GM19467 (cell line): ENCODE measurements at regions not wholly inside any gene's neighbourhood (a gene's known extent, or its start where the extent isn't known, plus 50 kb on each side); places are given as distances from the start of the nearest gene placed in this dataset.
"Not testable (repeated sequence)": the region's sequence is repeated elsewhere in the genome, so short reads cannot be mapped to it uniquely, and the experiment has no call there.

Experiments used
- ATAC-seq: cut with Tn5 transposase; IDR thresholded peaks from one replicate; pipeline ENCODE4 v1.9.1; 2021; ENCODE audit warnings: mild to moderate bottlenecking, moderate library complexity; ENCODE audit not compliant: unreplicated experiment

DNA sequence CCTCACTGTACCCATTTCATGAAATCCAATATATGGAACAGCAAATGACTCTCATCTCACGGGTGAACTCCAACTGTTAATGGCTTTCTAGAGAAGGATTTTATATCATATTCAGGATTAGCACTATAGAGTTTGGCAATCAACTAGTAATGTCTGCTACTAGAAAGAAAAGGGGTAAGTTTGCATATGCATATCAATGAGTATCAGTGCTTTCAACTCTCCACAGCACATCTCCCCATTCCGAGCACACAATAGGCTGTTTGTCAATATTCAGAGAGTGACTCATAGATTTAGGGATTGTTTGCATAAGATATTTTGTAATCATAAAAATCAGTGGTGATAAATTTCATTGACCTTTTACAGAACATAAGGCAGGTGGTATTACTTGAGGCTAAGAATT lies 163.2 kb upstream of the LMCD1 start:
- ATAC-seq, result no peak

DNA sequence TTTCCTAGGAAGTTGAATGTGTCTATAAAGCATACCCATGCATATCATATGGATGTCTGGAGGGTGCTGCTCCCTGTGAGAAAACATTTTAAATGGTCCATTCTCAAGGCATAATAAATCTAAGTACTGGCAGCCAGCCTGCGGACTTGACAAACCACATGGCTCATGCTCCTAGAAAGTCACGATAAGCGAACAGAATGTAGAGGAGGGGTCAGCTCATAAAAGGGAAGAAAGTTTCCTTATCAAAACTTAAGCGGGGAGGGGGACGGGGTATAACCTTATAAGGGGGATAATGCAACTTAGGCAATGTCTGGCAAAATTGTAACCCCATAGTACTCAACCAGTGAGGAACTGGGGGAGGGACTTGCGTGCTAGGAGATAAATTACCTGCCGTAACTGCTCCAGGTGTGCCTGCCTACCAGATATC lies 159.8 kb upstream of the LMCD1 start:
- ATAC-seq, result no peak

DNA sequence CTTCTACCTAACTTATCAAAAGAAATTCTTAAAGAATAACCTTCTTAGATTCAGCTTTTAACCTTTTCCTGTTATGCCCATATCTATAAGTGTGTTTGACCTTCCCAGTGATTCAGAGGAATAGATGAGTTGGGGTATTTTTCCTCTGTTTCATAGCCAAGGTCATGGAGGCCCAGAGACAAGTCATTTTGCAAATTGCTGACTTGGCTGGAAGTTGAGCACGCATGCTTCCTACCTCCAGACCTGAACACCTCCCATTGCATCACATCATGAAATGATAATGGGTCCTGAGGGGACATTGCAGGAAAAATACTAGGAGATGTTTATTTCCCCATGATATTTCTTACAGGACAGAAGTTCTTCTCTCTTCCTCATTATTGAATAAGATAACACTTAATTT lies 158.6 kb upstream of the LMCD1 start:
- ATAC-seq, result no peak

DNA sequence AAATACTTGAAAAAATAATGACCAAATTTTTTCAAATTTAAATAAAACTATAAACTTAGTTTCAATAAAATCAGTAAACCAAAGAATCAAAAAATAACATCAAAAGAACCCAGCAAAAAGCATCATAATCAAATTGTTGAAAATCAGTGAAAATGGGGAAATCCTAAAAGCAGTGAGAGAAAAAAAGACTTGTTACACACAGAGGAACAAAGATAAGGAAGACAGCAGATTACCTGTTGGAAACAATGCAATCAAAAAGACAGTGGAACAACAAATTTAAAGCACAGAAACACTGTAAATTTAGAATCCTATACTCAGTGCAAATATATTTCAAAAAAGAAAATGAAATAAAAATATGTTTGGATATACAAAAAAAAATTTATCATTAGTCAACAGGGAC lies 156.2 kb upstream of the LMCD1 start:
- no peak for ATAC-seq

DNA sequence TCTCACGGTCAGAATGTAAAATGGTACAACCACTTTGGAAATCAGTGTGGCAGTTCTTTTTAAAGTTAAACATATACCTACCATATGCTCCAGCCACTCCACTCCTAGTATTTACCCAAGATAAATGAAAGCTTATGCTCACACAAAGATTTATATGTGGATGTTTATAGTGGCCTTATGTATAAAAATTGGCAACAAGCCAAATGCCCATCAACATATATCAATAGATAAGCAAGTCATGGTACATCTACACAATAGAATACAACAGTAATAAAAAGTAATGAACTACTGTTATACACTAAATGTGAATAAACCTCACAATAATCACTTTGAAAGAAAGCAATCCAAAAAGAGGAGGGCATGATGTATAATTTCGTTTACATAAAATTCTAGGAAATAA lies 153.5 kb upstream of the LMCD1 start:
- no peak for ATAC-seq

DNA sequence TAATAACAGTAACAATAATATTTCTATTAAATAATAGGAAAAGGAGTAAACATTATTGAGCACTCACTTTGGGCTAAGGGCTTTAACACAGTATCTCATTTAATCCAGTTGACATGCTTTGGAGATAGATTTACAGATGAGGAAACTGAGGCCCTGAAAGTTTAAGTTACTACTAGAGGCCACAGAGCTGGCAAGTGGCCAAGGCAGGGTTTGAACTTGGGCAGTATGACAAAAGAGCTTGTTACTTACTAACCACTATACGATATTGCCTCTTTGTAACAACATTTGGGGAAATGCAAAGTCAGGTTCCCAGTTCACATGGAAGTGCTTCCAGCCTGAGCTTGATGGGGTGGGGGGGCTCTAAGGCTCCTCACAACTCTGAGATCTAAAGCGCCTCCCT lies 149.1 kb upstream of the LMCD1 start:
- ATAC-seq, result no peak

DNA sequence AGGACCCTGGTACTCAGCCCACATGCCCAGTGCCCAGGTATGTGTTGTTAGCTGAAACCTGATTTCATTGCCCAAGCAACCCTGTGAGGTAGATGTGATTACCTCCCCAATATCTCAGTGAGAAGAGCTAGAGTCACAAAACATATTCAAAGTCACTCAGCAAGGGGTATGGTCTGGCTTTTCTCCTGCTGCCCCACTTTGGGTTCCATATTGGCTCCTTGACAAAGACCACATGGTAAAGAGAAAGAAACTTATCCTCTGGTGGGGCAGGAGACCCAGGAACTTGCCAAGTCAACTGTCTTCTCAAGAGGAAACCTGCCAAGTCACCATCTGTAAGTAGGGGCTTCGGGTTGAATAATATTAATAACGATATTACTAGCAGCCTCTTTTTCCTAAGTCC lies 148.3 kb upstream of the LMCD1 start:
- no peak for ATAC-seq

DNA sequence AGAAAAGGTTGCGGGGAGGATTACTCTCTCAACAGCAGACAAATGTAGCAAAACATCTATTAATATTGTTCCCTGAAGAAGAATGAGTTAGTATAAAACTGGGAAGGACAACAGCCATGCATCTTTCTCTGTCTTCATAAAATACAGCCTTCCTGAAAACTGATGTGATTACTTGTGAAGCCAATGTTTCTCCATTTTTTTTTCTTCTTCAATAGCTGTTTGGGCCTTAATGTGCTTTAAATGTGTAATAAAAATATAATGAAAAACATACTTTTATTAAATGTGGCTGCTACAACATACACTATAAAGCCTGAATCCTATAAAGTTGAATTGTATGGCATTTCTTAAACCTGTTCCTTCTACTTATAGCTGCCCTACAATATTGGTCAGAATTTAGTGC lies 146.3 kb upstream of the LMCD1 start:
- ATAC-seq, result no peak

DNA sequence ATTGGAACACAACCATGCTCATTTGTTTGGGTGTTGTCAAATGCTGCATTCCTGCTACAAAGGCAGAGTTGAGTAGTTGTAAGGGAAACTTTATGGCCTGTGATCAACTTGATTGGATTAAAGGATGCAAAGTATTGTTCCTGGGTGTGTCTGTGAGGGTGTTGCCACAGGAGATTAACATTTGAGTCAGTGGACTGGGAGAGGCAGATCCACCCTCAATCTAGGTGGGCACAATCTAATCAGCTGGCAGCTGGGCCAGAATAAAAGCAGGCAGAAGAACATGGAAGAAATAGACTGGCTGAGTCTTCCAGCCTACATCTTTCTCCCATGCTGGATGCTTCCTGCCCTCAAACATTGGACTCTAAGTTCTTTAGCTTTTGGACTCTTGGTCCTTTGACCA lies 145.6 kb upstream of the LMCD1 start:
- not testable (repeated sequence) for ATAC-seq

DNA sequence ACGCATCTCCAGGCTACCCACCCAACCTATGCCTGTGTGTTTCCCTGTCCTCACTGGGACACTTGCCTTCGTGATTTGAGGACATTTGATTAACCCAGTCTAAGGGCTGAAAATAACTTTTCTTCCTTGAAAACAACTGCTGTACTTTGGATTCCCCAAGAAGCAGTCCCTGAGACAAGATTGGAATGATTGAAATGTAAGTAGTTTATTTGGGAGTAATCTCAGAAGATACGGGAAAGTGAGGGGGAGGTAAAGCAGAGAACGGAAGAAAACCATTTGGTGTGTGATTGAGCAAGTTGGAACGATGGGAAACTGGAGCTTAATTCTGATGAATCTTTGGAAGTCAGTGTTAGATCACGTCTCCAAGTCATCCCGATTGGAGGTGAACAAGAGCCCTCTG lies 143.8 kb upstream of the LMCD1 start:
- ATAC-seq, result no peak

DNA sequence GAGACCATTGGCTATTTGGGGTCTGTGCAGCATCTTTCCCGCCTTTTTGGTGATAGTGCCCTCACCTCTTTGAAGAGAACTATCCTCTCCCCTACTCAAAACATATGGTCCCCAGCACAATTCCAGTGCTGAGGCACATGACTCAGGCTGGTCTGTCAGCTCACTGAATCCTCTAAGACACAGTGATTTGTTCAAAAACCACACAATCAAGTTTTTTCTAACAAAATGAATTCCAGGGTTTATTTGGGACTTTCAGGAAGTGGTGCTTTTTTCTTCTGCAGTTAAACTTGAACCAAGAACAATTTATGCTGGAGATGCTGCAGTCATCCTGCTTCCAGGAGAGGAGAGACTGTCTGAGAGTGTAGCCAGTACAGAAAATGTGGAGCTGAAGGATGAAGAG lies 142.5 kb upstream of the LMCD1 start:
- ATAC-seq, result no peak

DNA sequence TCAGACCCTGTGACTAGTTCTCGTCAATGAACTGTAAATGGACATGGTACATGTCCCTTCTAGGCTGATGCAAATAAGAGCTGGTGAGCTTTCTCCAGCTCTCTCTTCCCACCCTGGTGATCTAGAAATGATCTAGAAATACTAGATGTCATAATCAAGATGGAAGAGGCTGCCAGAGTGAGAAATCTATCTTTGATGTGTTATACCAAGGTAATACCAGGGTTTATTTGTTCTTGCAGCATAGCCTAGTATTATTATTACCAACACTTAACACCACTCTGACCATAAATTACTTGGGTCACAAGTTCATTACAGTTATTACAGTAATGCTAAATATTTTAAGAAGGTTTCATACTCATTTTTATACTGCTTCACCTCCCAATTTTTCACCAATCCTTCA lies 138.4 kb upstream of the LMCD1 start:
- ATAC-seq, result no peak

DNA sequence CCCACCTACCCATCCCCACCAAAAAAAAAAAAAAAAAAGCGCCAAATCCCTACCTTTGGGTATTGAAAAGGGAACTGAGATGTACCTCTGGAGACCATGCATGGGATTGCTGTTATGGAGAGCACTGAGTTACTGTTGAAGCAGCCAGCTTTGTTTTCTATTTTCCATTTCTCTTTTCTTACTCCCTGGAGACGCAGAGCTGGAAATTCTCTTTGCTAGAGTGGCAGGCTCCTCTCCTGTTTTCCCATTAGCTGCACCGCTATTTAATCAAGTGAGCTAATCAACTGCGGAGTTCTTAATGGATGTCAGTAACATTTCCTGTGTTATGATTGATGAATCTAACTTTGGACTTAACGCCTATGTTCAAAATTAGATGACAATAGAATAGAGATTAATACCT lies 136.1 kb upstream of the LMCD1 start:
- no peak for ATAC-seq

DNA sequence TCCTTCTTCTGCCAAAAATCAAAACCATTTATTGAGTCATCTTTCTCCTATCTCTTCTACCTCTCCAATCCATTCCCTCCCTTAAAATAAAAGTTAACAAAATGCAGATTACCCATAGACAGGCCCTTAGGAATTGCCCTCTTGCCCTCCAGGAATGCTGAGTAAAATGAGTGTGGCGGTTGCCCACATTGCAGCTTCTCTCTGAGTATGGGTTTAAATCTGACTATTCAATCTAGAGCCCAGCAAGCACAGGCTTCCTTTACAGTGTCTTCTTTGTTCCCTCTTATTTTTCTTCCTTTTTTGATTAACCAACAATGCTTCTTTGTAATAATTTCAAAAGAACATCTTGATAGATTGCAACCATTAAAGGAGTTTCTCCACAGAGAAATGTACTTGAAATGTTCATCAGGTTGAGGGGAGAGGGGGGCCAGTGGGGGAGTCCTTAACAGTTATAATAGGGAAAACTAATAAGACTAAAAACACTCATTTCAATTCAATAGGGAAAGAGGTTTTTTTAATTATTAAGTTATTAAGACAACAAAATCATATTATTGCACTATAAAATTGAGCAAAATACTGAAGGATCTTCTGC lies 135.3 kb upstream of the LMCD1 start:
- no peak for ATAC-seq

DNA sequence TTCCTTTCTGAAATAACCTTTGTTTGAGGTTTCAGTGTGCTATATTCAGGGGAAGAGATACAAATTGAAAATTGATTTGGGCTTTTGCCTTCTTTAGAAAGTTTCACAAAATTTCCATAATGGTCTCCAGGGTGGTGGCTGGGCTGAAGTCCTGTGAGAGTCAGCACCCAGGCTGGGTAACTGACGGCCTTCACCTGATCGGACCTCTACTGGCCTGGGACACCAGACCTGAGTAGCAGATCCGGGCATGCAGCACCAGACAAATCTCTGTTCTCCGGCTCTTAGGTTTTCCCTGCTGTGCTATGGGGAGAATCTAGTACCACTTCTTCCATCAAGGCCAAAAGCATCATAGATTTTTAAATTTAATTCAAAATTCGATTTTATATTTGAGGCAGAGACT lies 133.0 kb upstream of the LMCD1 start:
- ATAC-seq, result no peak

DNA sequence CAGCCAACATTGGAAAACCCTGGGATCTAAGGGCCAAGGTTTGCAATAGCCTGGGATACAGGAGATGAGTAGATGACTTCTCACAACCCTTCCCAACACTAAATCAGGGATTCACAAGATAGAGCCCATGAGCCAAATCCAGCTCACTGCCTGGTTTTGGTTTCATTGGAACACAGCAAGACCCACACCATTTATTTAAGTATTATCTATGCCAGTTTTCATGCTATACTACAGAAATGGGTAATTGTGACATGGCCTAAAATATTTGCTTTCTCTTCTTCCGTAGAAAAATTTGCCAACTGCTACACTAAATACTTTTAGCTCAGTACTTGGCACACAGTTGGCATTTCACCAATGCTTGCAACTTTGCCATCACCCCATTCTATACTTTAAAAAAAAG lies 132.0 kb upstream of the LMCD1 start:
- ATAC-seq, result no peak

DNA sequence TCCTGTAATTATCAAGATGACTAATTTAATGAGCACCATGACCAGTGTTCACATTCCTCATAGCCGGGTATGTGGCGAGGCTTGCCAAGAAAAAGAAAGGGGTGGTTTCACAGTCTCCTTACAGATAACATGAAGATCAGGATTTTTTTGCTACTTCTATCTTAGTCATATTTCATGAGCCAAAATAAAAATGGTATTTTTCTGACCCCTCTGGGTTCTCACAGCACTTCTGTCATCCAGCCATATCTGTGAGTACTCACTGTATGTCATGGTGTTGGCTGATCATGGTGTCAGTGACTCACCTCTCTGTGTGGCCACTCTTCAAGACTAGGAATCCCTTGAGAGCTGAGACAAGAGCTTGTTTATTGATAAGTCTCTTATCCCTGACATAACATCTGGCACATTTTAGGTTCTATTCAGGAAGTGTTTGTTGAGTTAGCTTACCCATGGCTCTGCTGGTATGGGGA lies 130.5 kb upstream of the LMCD1 start:
- ATAC-seq, result no peak

DNA sequence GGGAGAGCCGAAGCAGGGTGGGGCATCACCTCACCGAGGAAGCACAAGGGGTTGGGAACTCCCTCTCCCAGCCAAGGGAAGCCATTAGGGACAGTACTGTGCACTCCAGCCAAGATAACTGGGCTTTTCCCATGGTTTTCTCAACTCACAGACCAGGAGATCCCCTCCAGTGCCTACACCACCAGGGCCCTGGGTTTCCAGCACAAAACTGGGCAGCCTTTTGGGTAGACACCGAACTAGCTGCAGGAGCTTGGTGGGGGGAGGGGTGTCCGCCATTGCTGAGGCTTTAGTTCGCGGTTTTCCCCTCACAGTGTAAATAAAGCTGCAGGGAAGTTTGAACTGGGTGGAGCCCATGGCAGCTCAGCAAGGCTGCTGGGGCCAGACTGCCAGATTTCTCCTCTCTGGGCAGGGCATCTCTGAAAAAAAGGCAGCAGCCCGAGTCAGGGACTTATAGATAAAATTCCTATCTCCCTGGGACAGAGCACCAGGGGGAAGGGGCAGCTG lies 129.6 kb upstream of the LMCD1 start:
- ATAC-seq, result no peak

DNA sequence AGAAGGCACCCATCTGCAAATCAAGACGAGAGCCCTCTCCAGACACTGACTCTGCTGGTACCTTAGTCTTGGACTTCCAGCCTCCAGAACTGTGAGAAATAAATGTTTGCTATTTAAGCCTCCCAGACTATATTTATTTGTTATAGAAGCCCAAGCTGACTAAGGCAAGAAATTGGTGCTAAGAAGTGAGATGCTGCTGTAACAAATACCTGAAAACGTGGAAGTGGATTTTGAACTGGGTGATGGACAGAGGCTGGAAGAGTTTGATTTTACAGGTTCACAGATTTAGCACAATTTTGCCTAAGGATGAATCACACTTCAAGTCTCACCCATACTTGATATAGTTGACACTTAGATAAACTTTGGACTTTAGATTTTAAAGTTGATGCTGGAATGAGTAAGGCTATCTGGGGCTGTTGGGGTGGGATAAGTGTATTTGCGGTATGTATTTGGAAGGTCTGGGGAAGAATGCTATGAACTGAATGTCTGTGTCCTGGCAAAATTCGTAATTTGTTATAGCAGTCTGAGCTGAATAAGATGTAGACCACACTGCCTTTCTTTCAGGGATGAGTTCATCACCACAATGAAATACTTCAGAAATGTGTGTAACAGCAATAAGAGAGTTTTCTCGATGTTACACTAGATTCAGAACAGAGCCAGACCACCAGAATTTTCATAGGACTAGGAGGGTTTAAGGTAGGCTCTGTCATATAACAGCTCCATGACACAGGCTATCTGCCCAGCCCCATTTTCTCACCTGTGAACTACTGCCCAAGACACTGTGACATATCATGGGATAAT lies 120.5 kb upstream of the LMCD1 start:
- no peak for ATAC-seq

DNA sequence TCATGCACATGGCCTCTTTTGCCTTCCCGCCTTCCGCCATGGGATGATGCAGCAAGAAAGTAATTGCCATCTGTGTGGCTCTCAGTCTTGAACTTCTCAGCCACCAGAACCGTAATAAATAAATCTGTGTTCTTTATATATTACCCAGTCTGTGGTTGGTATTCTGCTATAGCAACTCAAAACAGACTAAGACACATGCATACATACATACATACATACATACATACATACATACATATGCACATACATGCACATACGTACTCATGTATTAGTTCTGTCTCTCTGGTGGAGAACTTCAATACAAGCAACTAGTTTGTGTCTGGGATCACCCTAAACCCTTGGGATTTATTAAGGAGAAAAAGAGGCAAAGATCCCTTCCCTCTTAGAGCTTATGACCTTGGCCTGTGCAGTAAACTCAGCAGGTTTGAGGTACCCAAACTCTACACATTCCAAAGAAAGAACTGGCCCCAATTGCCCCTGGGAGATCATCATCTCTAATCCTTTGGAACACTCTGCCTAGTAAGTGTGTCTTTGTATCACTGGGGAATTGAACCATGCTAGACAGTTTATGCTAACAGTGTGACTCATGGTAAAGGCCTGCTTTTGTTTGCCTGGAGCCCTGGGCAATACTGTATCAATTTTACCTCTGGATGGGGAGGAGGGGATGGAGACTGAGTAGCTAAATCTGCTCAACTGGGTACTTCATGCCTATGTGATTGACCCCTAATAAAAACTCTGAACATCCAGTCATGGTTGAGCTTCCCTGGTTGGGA lies 115.6 kb upstream of the LMCD1 start:
- no peak for ATAC-seq

DNA sequence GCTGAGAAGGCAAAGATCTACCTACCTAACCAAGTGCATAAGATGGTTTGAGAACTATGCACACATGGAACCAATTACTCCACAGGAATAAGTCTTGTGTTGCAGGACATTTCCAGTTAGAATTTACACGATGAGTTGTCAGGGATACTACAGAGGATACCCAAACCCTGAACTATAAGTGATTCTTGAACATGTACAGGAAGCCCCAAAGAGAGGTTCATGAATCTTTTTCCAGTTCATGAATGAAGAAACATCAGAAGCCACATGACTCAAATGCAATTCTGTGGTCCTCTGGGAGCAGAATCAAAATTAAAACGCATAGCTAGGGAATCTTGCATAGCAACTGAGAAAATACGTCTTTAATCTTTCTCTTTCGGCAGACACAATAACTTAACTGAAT lies 114.1 kb upstream of the LMCD1 start:
- no peak for ATAC-seq

DNA sequence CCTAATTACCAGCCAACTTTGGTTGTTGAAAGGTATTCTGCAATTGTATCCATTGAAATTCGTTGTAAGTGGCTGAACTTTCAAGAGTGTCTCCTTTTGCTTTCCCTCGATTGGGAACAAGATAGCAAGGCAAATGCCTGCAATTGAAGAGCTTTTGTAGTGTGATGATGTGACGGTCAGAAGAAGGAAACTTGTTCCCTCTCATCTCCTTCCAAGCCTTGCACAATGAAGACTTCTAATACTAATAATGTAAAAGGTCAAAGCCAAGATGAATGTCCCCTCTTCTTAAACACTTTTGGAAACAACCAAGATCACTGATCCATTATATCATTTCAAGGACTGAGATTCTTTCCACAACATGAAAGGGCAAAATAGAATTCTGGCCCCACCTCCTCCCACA lies 101.9 kb upstream of the LMCD1 start:
- ATAC-seq, result no peak
